MG63 (cell line): ENCODE measurements at regions not wholly inside any gene's neighbourhood (a gene's known extent, or its start where the extent isn't known, plus 50 kb on each side); places are given as distances from the start of the nearest gene placed in this dataset.
"Not testable (repeated sequence)": the region's sequence is repeated elsewhere in the genome, so short reads cannot be mapped to it uniquely, and the experiment has no call there.

ENCODE experiments used
- DNase-seq: peaks from one replicate; pipeline ENCODE4 v3.0.0-alpha.2; 2020
- H3K27me3 ChIP-seq: fragments of 250-450 bp; sonication (Bioruptor Pico); 2 replicates; pipeline ENCODE4 v1.5.1; 2020; ENCODE audit warnings: mild to moderate bottlenecking, moderate library complexity
- H3K36me3 ChIP-seq: fragments of 250-450 bp; sonication (Bioruptor Pico); 2 replicates; pipeline ENCODE4 v1.5.1; 2020; ENCODE audit warnings: mild to moderate bottlenecking, moderate library complexity
- H3K4me3 ChIP-seq: fragments of 250-450 bp; sonication (Bioruptor Pico); 2 replicates; pipeline ENCODE4 v1.5.1; 2020; ENCODE audit warnings: mild to moderate bottlenecking, moderate library complexity
- H3K9me3 ChIP-seq: fragments of 250-450 bp; sonication (Bioruptor Pico); 2 replicates; pipeline ENCODE4 v1.5.1; 2020; ENCODE audit warnings: mild to moderate bottlenecking, moderate library complexity

- no peaks in the 10 kb centered on the region for H3K36me3 ChIP-seq
- H3K4me3 ChIP-seq = no peak overlapping the region
- H3K9me3 ChIP-seq = no peaks in the 10 kb centered on the region
- no peaks in the 10 kb centered on the region for H3K27me3 ChIP-seq
- no peak for DNase-seq
Measured at GRCh38 chr2:192983173-192983572, 788.4 kb upstream of the TMEFF2 start.

GRCh38 chr2:192978395-192978794 lies 783.7 kb upstream of the TMEFF2 start:
- Histone ChIP-seq H3K36me3 (no peaks in the 10 kb centered on the region), H3K4me3 (no peak overlapping the region), H3K27me3 (no peaks in the 10 kb centered on the region), H3K9me3 (no peaks in the 10 kb centered on the region)
- no peak for DNase-seq

GRCh38 chr2:192971981-192972380 lies 777.2 kb upstream of the TMEFF2 start:
- no peak for DNase-seq
- Histone ChIP-seq H3K9me3 (no peaks in the 10 kb centered on the region), H3K4me3 (no peak overlapping the region), H3K36me3 (no peaks in the 10 kb centered on the region), H3K27me3 (no peaks in the 10 kb centered on the region)

GRCh38 chr2:192969055-192969454 lies 774.3 kb upstream of the TMEFF2 start:
- H3K4me3 ChIP-seq = no peak overlapping the region
- H3K36me3 ChIP-seq = no peaks in the 10 kb centered on the region
- H3K27me3 ChIP-seq = no peaks in the 10 kb centered on the region
- no peak for DNase-seq
- H3K9me3 ChIP-seq = no peaks in the 10 kb centered on the region; the same call in 1 of the 2 replicates

- DNase-seq = no peak
Measured at GRCh38 chr2:192960945-192961344, 766.2 kb upstream of the TMEFF2 start.

GRCh38 chr2:192958615-192959014 lies 763.9 kb upstream of the TMEFF2 start:
- H3K4me3 ChIP-seq, DNase-seq, H3K36me3 ChIP-seq, H3K27me3 ChIP-seq, H3K9me3 ChIP-seq: not testable (repeated sequence)

More at GRCh38 chr2:192960945-192961344, 766.2 kb upstream of the TMEFF2 start:
- no peaks in the 10 kb centered on the region for H3K27me3 ChIP-seq
- no peaks in the 10 kb centered on the region; the same call in 1 of the 2 replicates for H3K9me3 ChIP-seq
- H3K4me3 ChIP-seq = no peak overlapping the region
- H3K36me3 ChIP-seq = no peaks in the 10 kb centered on the region

GRCh38 chr2:192957425-192957824 lies 762.7 kb upstream of the TMEFF2 start:
- no peak for DNase-seq
- H3K9me3 ChIP-seq = no peaks in the 10 kb centered on the region
- H3K27me3 ChIP-seq = no peaks in the 10 kb centered on the region
- no peak overlapping the region for H3K4me3 ChIP-seq
- no peaks in the 10 kb centered on the region for H3K36me3 ChIP-seq

- DNase-seq = no peak
- Histone ChIP-seq H3K4me3 (no peak overlapping the region), H3K9me3 (no peaks in the 10 kb centered on the region), H3K27me3 (no peaks in the 10 kb centered on the region), H3K36me3 (no peaks in the 10 kb centered on the region)
Measured at GRCh38 chr2:192953116-192953515, 758.4 kb upstream of the TMEFF2 start.

- H3K27me3 ChIP-seq = no peaks in the 10 kb centered on the region
Measured at GRCh38 chr2:192952245-192952644, 757.5 kb upstream of the TMEFF2 start.

GRCh38 chr2:192948316-192948715 lies 753.6 kb upstream of the TMEFF2 start:
- DNase-seq = no peak
- Histone ChIP-seq H3K9me3 (no peaks in the 10 kb centered on the region), H3K4me3 (no peak overlapping the region), H3K36me3 (no peaks in the 10 kb centered on the region), H3K27me3 (no peaks in the 10 kb centered on the region)

More at GRCh38 chr2:192952245-192952644, 757.5 kb upstream of the TMEFF2 start:
- Histone ChIP-seq H3K4me3 (no peak overlapping the region), H3K36me3 (no peaks in the 10 kb centered on the region), H3K9me3 (no peaks in the 10 kb centered on the region)
- DNase-seq = no peak

GRCh38 chr2:192947352-192947751 lies 752.6 kb upstream of the TMEFF2 start:
- Histone ChIP-seq H3K4me3 (no peak overlapping the region), H3K27me3 (no peaks in the 10 kb centered on the region), H3K36me3 (no peaks in the 10 kb centered on the region), H3K9me3 (peaks cover 2% of the 10 kb centered on the region; the same call in 1 of the 2 replicates)
- DNase-seq = no peak

GRCh38 chr2:192940767-192941166 lies 746.0 kb upstream of the TMEFF2 start:
- DNase-seq = no peak
- Histone ChIP-seq H3K36me3 (no peaks in the 10 kb centered on the region), H3K9me3 (peaks cover 3% of the 10 kb centered on the region; the same call in 1 of the 2 replicates), H3K4me3 (no peak overlapping the region), H3K27me3 (no peaks in the 10 kb centered on the region)

- Histone ChIP-seq H3K27me3 (no peaks in the 10 kb centered on the region), H3K9me3 (no peaks in the 10 kb centered on the region), H3K36me3 (no peaks in the 10 kb centered on the region), H3K4me3 (no peak overlapping the region)
- no peak for DNase-seq
Measured at GRCh38 chr2:192932376-192932775, 737.6 kb upstream of the TMEFF2 start.

- DNase-seq, H3K36me3 ChIP-seq, H3K4me3 ChIP-seq, H3K9me3 ChIP-seq, H3K27me3 ChIP-seq: not testable (repeated sequence)
Measured at GRCh38 chr2:192921631-192922030, 726.9 kb upstream of the TMEFF2 start.

- Histone ChIP-seq H3K9me3 (no peaks in the 10 kb centered on the region), H3K27me3 (no peaks in the 10 kb centered on the region), H3K4me3 (no peak overlapping the region), H3K36me3 (no peaks in the 10 kb centered on the region)
- no peak for DNase-seq
Measured at GRCh38 chr2:192901446-192901845, 706.7 kb upstream of the TMEFF2 start.

- H3K27me3 ChIP-seq = no peaks in the 10 kb centered on the region
Measured at GRCh38 chr2:192899466-192899865, 704.7 kb upstream of the TMEFF2 start.

GRCh38 chr2:192893976-192894375 lies 699.2 kb upstream of the TMEFF2 start:
- not testable (repeated sequence) for DNase-seq, H3K4me3 ChIP-seq, H3K27me3 ChIP-seq, H3K36me3 ChIP-seq, H3K9me3 ChIP-seq

More at GRCh38 chr2:192899466-192899865, 704.7 kb upstream of the TMEFF2 start:
- Histone ChIP-seq H3K4me3 (no peak overlapping the region), H3K9me3 (0 out of 2 replicates have a peak, but pooled peaks cover 5% of the 10 kb centered on the region), H3K36me3 (no peaks in the 10 kb centered on the region)
- DNase-seq = no peak

- Histone ChIP-seq H3K9me3 (no peaks in the 10 kb centered on the region), H3K4me3 (no peak overlapping the region), H3K27me3 (no peaks in the 10 kb centered on the region), H3K36me3 (no peaks in the 10 kb centered on the region)
- DNase-seq = no peak
Measured at GRCh38 chr2:192888109-192888508, 693.4 kb upstream of the TMEFF2 start.

GRCh38 chr2:192887337-192887736 lies 692.6 kb upstream of the TMEFF2 start:
- Histone ChIP-seq H3K4me3 (no peak overlapping the region), H3K36me3 (no peaks in the 10 kb centered on the region), H3K27me3 (no peaks in the 10 kb centered on the region), H3K9me3 (no peaks in the 10 kb centered on the region)
- DNase-seq = no peak
